K562 (cell line): ENCODE measurements at regions not wholly inside any gene's neighbourhood (a gene's known extent, or its start where the extent isn't known, plus 50 kb on each side); places are given as distances from the start of the nearest gene placed in this dataset.

Experiments used
- JUN ChIP-seq, 2 experiments: sonication (generic) in 1 of 2; formaldehyde crosslinking in 1 of 2; IDR thresholded peaks; 2 replicates each; pipeline versions ENCODE4 v1.6.1 to v1.8.0; 2012 to 2022; ENCODE audit warnings: borderline replicate concordance in 2 of 2, mild to moderate bottlenecking in 2 of 2, improper control_type of control experiment in 1 of 2, low read depth in 1 of 2, low read length in 1 of 2, missing genetic modification reagents in 1 of 2
- POLR2AphosphoS2 ChIP-seq: IDR thresholded peaks from 2 replicates; pipeline ENCODE4 v1.6.1; 2012; ENCODE audit warnings: low read length, improper control_type of control experiment
- ZNF253 ChIP-seq: fragments of 250-450 bp; sonication (Bioruptor Pico); conservative IDR thresholded peaks from 2 replicates; pipeline ENCODE4 v1.6.1; 2021; ENCODE audit warnings: mild to moderate bottlenecking
- ZNF274 ChIP-seq: IDR thresholded peaks from 2 replicates; pipeline ENCODE4 v1.6.1; 2011; ENCODE audit warnings: low read depth, mild to moderate bottlenecking, low read length, moderate library complexity, borderline replicate concordance
- TF ChIP-seq, protein P1 (sequence below), 3 experiments: IDR thresholded peaks in 2 of 3; conservative IDR thresholded peaks in 1 of 3; 2 replicates each; pipeline ENCODE4 v1.5.1; 2011 to 2012; ENCODE audit warnings: low read length in 3 of 3, mild to moderate bottlenecking in 3 of 3, control low read depth in 2 of 3, improper control_type of control experiment in 1 of 3, inconsistent platforms in 1 of 3, low read depth in 1 of 3, mixed read lengths in 1 of 3, moderate library complexity in 1 of 3; ENCODE audit not compliant: insufficient read depth in 2 of 3
- TF ChIP-seq, protein P2 (sequence below): sonication (generic); formaldehyde crosslinking; IDR thresholded peaks from 2 replicates; pipeline ENCODE4 v1.8.0; 2022; ENCODE audit warnings: missing genetic modification reagents, mild to moderate bottlenecking, borderline replicate concordance
- TF ChIP-seq, protein P3 (sequence below): fragments of 450-650 bp; formaldehyde crosslinking; IDR thresholded peaks from 2 replicates; pipeline ENCODE4 v1.4.0; 2022; ENCODE audit warnings: missing genetic modification characterization

DNA sequence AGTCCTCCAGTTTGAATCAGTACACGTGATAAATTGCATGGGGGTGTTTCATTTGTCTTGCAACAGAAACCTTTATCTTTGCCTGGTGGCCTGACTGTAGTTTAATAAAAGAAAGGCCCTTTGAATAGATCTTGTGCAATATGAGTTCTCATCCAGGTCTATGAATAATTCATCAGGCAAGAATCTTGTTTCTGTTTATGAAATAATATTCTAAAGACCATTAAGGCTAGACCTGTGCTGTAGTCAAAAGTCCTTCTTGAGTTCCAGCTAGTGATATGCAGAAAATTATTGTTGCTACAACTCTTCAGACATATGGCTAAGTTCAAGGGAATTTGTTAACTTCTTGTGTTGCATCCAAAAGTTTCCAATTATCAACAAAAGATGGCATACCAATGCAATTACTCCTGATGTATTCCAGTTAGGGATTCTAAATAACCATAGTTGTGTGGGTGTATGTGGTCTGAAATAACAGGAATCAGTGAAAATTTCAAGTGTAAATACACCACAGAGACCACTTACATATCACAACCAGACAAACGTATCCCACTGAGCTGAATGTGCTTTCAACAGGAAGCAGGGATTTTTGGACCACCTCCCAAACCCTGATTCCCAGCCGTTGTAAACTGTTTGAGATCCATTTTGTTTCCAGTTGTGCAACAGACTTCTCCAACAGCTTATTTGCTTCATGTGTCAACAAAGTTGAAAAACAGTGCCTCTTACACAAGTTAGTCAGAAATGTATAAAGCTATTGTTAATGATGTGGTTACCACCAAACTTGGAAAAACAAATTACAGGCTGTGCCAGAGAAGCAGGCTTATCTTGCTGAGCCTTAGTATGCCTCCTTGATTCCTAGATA lies 54.7 kb upstream of the BICC1 start:
- TF ChIP-seq ZNF274 (no peak), POLR2AphosphoS2 (no peak), ZNF253 (CRISPR knock-in tag) (no peak), JUN (IDR thresholded peaks at IDR 0.05; ENCODE audit: borderline replicate concordance, low read depth, low read length) (no peak), JUN (CRISPR knock-in tag; IDR thresholded peaks at IDR 0.05; ENCODE audit: borderline replicate concordance) (no peak)
- TF ChIP-seq, protein P1, sequence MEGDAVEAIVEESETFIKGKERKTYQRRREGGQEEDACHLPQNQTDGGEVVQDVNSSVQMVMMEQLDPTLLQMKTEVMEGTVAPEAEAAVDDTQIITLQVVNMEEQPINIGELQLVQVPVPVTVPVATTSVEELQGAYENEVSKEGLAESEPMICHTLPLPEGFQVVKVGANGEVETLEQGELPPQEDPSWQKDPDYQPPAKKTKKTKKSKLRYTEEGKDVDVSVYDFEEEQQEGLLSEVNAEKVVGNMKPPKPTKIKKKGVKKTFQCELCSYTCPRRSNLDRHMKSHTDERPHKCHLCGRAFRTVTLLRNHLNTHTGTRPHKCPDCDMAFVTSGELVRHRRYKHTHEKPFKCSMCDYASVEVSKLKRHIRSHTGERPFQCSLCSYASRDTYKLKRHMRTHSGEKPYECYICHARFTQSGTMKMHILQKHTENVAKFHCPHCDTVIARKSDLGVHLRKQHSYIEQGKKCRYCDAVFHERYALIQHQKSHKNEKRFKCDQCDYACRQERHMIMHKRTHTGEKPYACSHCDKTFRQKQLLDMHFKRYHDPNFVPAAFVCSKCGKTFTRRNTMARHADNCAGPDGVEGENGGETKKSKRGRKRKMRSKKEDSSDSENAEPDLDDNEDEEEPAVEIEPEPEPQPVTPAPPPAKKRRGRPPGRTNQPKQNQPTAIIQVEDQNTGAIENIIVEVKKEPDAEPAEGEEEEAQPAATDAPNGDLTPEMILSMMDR (IDR thresholded peaks at IDR 0.05 in 2 of 3, conservative IDR thresholded peaks at IDR 0.05 in 1 of 3; ENCODE audit: insufficient read depth in 2 of 3, low read depth in 1 of 3, low read length in 3 of 3): no peak
- TF ChIP-seq, protein P2, sequence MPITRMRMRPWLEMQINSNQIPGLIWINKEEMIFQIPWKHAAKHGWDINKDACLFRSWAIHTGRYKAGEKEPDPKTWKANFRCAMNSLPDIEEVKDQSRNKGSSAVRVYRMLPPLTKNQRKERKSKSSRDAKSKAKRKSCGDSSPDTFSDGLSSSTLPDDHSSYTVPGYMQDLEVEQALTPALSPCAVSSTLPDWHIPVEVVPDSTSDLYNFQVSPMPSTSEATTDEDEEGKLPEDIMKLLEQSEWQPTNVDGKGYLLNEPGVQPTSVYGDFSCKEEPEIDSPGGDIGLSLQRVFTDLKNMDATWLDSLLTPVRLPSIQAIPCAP: no peak
- TF ChIP-seq, protein P3, sequence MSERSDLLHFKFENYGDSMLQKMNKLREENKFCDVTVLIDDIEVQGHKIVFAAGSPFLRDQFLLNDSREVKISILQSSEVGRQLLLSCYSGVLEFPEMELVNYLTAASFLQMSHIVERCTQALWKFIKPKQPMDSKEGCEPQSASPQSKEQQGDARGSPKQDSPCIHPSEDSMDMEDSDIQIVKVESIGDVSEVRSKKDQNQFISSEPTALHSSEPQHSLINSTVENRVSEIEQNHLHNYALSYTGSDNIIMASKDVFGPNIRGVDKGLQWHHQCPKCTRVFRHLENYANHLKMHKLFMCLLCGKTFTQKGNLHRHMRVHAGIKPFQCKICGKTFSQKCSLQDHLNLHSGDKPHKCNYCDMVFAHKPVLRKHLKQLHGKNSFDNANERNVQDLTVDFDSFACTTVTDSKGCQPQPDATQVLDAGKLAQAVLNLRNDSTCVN: no peak
